Cardiac fibroblast (primary cell): ENCODE measurements at regions not wholly inside any gene's neighbourhood (a gene's known extent, or its start where the extent isn't known, plus 50 kb on each side); places are given as distances from the start of the nearest gene placed in this dataset.
A peak's percentile ranks its signal among the peaks of the same experiment; 100 is the strongest.

Experiments used
- DNase-seq, 2 donors: peaks; one replicate each; pipeline versions ENCODE4 v3.0.0 to v3.0.0-alpha.2; 2010; ENCODE audit warnings: low read depth in 2 of 2
- H3K4me3 ChIP-seq, 2 donors: replicated peaks in 1 of 2; 1 replicate in 1 of 2; 2 replicates in 1 of 2; pipeline ENCODE4 v1.5.1; 2011; ENCODE audit warnings: low read depth in 2 of 2, low read length in 2 of 2, mild to moderate bottlenecking in 2 of 2, moderate library complexity in 1 of 2
- CTCF ChIP-seq: IDR thresholded peaks from one replicate; pipeline ENCODE4 v1.5.1; 2011; ENCODE audit warnings: low read depth, mild to moderate bottlenecking, low read length, inconsistent platforms

GRCh38 chr18:77572537-77572936 is 322.9 kb downstream of the GALR1 start:
- DNase-seq: no peak
- H3K4me3 ChIP-seq: no peak overlapping the region
- TF ChIP-seq CTCF: no peak

DNA sequence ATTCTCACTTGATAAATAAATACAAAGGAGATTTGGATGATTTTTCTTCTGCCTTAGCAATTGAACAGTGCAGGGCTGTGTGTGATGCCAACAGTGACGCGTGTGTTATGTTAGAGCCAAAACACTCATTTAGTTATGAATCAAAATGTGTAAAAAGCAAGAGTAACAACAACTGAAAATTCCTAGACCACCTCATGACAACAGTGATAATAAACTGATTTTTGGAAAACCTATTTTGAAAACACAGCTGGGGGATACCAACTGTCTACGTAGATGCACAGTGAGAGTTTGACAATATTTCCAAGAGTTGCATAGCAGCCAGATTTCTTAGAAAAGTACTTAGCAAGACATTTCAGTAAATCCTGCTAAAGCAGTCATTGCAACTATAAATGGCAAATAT is 323.9 kb downstream of the GALR1 start:
- H3K4me3 ChIP-seq: no peak overlapping the region
- TF ChIP-seq CTCF: no peak
- no peak for DNase-seq

GRCh38 chr18:77590943-77591515 is 341.4 kb downstream of the GALR1 start:
- H3K4me3 ChIP-seq: no peak overlapping the region
- no peak for DNase-seq
- TF ChIP-seq CTCF: no peak

DNA sequence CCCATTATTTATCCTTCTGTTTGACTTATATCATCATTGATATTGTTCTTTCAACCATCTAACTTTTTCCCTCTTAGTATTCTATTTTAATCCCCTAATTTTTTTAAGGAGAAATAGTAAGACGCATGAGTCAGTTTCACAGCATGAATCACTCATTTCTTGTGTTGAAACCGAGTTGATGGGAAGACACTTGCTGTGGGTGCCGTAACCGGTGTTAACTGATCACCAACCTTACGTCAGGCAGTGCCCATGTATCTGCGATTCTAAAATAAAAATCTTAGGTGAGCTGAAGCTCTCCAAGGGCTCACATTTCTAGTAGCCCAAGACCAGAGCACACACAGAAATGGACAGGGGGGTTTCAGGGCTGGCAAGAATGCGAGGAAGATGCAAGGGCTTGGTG is 348.1 kb downstream of the GALR1 start:
- peak in 1 of 2 donors; percentile 8 for DNase-seq
- TF ChIP-seq CTCF: no peak
- no peak overlapping the region for H3K4me3 ChIP-seq

GRCh38 chr18:77600674-77601073 is 351.0 kb downstream of the GALR1 start:
- no peak for TF ChIP-seq CTCF
- no peak for DNase-seq
- no peak overlapping the region for H3K4me3 ChIP-seq

GRCh38 chr18:77601567-77601966 is 351.9 kb downstream of the GALR1 start:
- DNase-seq: no peak
- TF ChIP-seq CTCF: no peak

GRCh38 chr18:77607087-77607486 is 357.4 kb downstream of the GALR1 start:
- no peak for DNase-seq
- H3K4me3 ChIP-seq: no peak overlapping the region
- no peak for TF ChIP-seq CTCF

More at GRCh38 chr18:77601567-77601966, 351.9 kb downstream of the GALR1 start:
- H3K4me3 ChIP-seq: no peak overlapping the region
